Heart left ventricle (tissue), 16 donors: ENCODE measurements at regions not wholly inside any gene's neighbourhood (a gene's known extent, or its start where the extent isn't known, plus 50 kb on each side); places are given as distances from the start of the nearest gene placed in this dataset.

Experiments used
- ATAC-seq, 4 donors: fragments of 200-7000 bp; cut with Tn5 transposase; one replicate each; pipeline ENCODE4 v1.9.1; 2020 to 2022; ENCODE audit warnings: moderate library complexity in 4 of 4, mild to moderate bottlenecking in 3 of 4, moderate number of reproducible peaks in 1 of 4
- DNase-seq, 5 donors: peaks; one replicate each; pipeline ENCODE4 v3.0.0-alpha.2; 2020
- H3K27ac ChIP-seq, 12 donors: fragments of 200-600 bp; sonication (generic) in 4 of 12; one replicate each; pipeline versions ENCODE4 v1.5.0 to v1.8.0; 2016 to 2022; ENCODE audit warnings: mild to moderate bottlenecking in 2 of 12
- H3K27me3 ChIP-seq, 9 donors: fragments of 200-600 bp; sonication (generic) in 2 of 9; one replicate each; pipeline versions ENCODE4 v1.5.1 to v1.8.0; 2016 to 2022; ENCODE audit warnings: mild to moderate bottlenecking in 3 of 9
- H3K36me3 ChIP-seq, 9 donors: fragments of 200-600 bp; sonication (generic) in 2 of 9; one replicate each; pipeline versions ENCODE4 v1.5.0 to v1.8.0; 2018 to 2022; ENCODE audit warnings: mild to moderate bottlenecking in 2 of 9
- H3K4me1 ChIP-seq, 12 donors: fragments of 200-600 bp; sonication (generic) in 4 of 12; one replicate each; pipeline versions ENCODE4 v1.5.0 to v1.8.0; 2016 to 2022; ENCODE audit warnings: mild to moderate bottlenecking in 3 of 12
- H3K4me3 ChIP-seq, 12 donors: fragments of 200-600 bp; sonication (generic) in 4 of 12; one replicate each; pipeline versions ENCODE4 v1.5.0 to v1.8.0; 2017 to 2022; ENCODE audit warnings: mild to moderate bottlenecking in 9 of 12, moderate library complexity in 4 of 12
- H3K9me3 ChIP-seq, 12 donors: fragments of 200-600 bp; sonication (generic) in 4 of 12; one replicate each; pipeline versions ENCODE4 v1.5.0 to v1.8.0; 2016 to 2022; ENCODE audit warnings: mild to moderate bottlenecking in 1 of 12
- POLR2A ChIP-seq, 2 donors: fragments of 450-650 bp; IDR thresholded peaks; one replicate each; pipeline ENCODE4 v1.6.1; 2017; ENCODE audit warnings: antibody characterized with exemption in 2 of 2, mild to moderate bottlenecking in 2 of 2, moderate library complexity in 2 of 2
- WGBS, 4 donors: extraction: QIAGEN DNeasy Blood & Tissue Kit in 2 of 4; methylation state at CpG; one replicate each; pipeline versions ENCODE4 v1.1.5 to v1.1.7; 2013 to 2018; 5-methylcytosine and 5-hydroxymethylcytosine counted together
- intact Hi-C, 10 donors: fragments of 100-400 bp; cut with DNase I; formaldehyde crosslinking; loops; one replicate each; pipeline versions ENCODE4 v1.11.1 to v1.14.2; 2022
- TF ChIP-seq, protein P1 (sequence below), 12 donors: fragments of 200-600 bp; sonication (generic) in 4 of 12; IDR thresholded peaks; one replicate each; pipeline versions ENCODE4 v1.5.0 to v1.8.0; 2018 to 2022; ENCODE audit warnings: antibody characterized with exemption in 12 of 12, mild to moderate bottlenecking in 5 of 12
- donor health status: ischemic (EF 13 %, LVEDD 7.1; RV severe dilation, severe dysfunction).
- donor health status: healthy with polysubstance abuse.
- donor health status: DM: no; HTN: yes; CAD: no.
- donor health status: DM: no; HTN: no; CAD: no.
- donor health status: ischemic (EF 25% LVEDD 6.9; RV normal size, moderate dysfunction).
- donor health status: ischemic (EF 25% LVEDD 5.7; RV mildly dilated, moderate dysfunction).
- donor health status: healthy.
- donor health status: DM: yes; HTN: yes; CAD: no.
- donor health status: ischemic (EF 35%, LVEDD 5.7; RV mildly dilated, moderate dysfunction).
- donor health status: nonischemic (EF 11% LVEDD 7.7; RV severe dilation, severe dysfunction).
- donor health status: DM: yes; HTN: yes; CAD: no.
- donor health status: PGD.
- donor health status: ischemic (EF 29% LVEDD 5.4; RV normal size, mild dysfunction).
- donor health status: nonischemic (EF 23%, LVEDD 6.1; RV moderate dilation, normal function).

- WGBS, 4 donors = 89 to 92% (median 91%) methylated on average over 5 of the region's 5 CpGs
- Histone ChIP-seq H3K9me3 (no peaks in the 10 kb centered on the region), H3K27ac (no peak overlapping the region), H3K4me3 (no peak overlapping the region), H3K27me3 (no peaks in the 10 kb centered on the region), H3K4me1 (peaks cover 0 to 68% (median 48%) of the 10 kb centered on the region in 12 donors), H3K36me3 (peaks cover 0 to 15% (median 0%) of the 10 kb centered on the region in 9 donors)
- intact Hi-C loops = loop anchor here in 4 of 10 donors (10.0 kb wide), 6 partner anchors 107 to 717 kb away; partner anchors contain the start of gene EIF4E3 (in 1 of the 4)
- no peak for DNase-seq
- TF ChIP-seq, protein P1, sequence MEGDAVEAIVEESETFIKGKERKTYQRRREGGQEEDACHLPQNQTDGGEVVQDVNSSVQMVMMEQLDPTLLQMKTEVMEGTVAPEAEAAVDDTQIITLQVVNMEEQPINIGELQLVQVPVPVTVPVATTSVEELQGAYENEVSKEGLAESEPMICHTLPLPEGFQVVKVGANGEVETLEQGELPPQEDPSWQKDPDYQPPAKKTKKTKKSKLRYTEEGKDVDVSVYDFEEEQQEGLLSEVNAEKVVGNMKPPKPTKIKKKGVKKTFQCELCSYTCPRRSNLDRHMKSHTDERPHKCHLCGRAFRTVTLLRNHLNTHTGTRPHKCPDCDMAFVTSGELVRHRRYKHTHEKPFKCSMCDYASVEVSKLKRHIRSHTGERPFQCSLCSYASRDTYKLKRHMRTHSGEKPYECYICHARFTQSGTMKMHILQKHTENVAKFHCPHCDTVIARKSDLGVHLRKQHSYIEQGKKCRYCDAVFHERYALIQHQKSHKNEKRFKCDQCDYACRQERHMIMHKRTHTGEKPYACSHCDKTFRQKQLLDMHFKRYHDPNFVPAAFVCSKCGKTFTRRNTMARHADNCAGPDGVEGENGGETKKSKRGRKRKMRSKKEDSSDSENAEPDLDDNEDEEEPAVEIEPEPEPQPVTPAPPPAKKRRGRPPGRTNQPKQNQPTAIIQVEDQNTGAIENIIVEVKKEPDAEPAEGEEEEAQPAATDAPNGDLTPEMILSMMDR (IDR thresholded peaks at IDR 0.05) = no peak
- TF ChIP-seq POLR2A (IDR thresholded peaks at IDR 0.05) = no peak
- ATAC-seq = no peak
These were observed 406.8 kb downstream of the SHQ1 start for GRCh38 chr3:72441284-72441994.

DNA sequence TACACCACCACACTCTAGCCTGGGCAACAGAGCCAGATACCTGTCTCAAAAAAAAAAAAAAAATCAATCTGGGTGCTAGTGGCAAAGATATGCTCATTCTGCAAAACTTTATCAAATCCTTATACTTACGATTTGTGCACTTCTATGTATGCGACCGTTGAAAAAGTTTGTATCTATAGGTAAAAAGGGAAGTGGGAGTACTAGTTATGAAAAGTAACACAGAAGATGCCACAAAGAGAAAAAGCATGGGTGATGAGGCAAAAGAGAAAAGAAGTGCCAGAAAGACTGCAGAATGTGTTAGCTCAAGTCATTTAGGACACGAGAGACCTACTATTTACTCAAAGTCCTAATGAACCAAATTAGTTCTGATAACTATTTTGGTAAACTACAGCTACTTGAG, 407.8 kb downstream of the SHQ1 start:
- ATAC-seq (no peak), DNase-seq (no peak)
- Histone ChIP-seq H3K9me3 (no peaks in the 10 kb centered on the region), H3K27ac (no peak overlapping the region), H3K4me3 (no peak overlapping the region), H3K27me3 (no peaks in the 10 kb centered on the region), H3K36me3 (peaks cover 0 to 15% (median 0%) of the 10 kb centered on the region in 9 donors), H3K4me1 (peaks cover 0 to 64% (median 45%) of the 10 kb centered on the region in 12 donors)
- no peak for TF ChIP-seq POLR2A (IDR thresholded peaks at IDR 0.05)
- TF ChIP-seq, protein P1 (IDR thresholded peaks at IDR 0.05) = no peak
- WGBS, 4 donors = 85 to 91% (median 90%) methylated on average over 4 of the region's 4 CpGs
- intact Hi-C loops = loop anchor here in 4 of 10 donors (10.0 kb wide), 6 partner anchors 106 to 716 kb away; partner anchors contain the start of gene EIF4E3 (in 1 of the 4)

GRCh38 chr3:72439321-72440183, 408.7 kb downstream of the SHQ1 start:
- Histone ChIP-seq H3K27me3 (no peaks in the 10 kb centered on the region), H3K27ac (no peak overlapping the region), H3K4me1 (peaks cover 0 to 55% (median 37%) of the 10 kb centered on the region in 12 donors), H3K4me3 (no peak overlapping the region), H3K36me3 (peaks cover 0 to 15% (median 0%) of the 10 kb centered on the region in 9 donors), H3K9me3 (no peaks in the 10 kb centered on the region)
- no peak for ATAC-seq
- intact Hi-C loops = loop anchor here in 4 of 10 donors (10.0 kb wide), 6 partner anchors 105 to 715 kb away; partner anchors contain the start of gene EIF4E3 (in 1 of the 4)
- DNase-seq = no peak
- 52 to 64% (median 54%) methylated on average over 5 of the region's 5 CpGs for WGBS, 4 donors
- TF ChIP-seq, protein P1 (IDR thresholded peaks at IDR 0.05) = no peak
- no peak for TF ChIP-seq POLR2A (IDR thresholded peaks at IDR 0.05)
